ENCODE measurements at regions not wholly inside any gene's neighbourhood (a gene's known extent, or its start where the extent isn't known, plus 50 kb on each side); places are given as distances from the start of the nearest gene placed in this dataset.

- Histone ChIP-seq H3K36me3 (replicated peaks; ENCODE audit: insufficient read depth, low read length) (no peaks in the 10 kb centered on the region), H3K27me3 (replicated peaks; ENCODE audit: insufficient read depth, low read length) (peaks cover 91% of the 10 kb centered on the region), H3K4me3 (ENCODE audit: low read length) (no peak overlapping the region), H3K4me2 (ENCODE audit: low read depth, low read length) (no peak overlapping the region), H3K4me1 (ENCODE audit: low read length) (no peaks in the 10 kb centered on the region), H3F3A (ENCODE audit: insufficient read depth, low read length) (no peaks in the 10 kb centered on the region), H3K9me3 (replicated peaks; ENCODE audit: insufficient read depth, low read length) (no peaks in the 10 kb centered on the region), H3K27ac (ENCODE audit: low read length) (no peak overlapping the region), H4K20me1 (ENCODE audit: insufficient read depth, low read length) (no peaks in the 10 kb centered on the region), H3K9ac (ENCODE audit: low read length) (no peak overlapping the region), H2AFZ (ENCODE audit: low read length) (no peak overlapping the region), H3K9me2 (replicated peaks; ENCODE audit: insufficient read depth, low read length) (no peaks in the 10 kb centered on the region), H3K79me2 (ENCODE audit: low read length) (no peaks in the 10 kb centered on the region)
- TF ChIP-seq EZH2 (optimal IDR thresholded peaks at IDR 0.05; ENCODE audit: low read depth, low read length), result no peak
- TF ChIP-seq EZH2phosphoT487 (IDR thresholded peaks at IDR 0.05; ENCODE audit: low read length), result no peak
- no peak for TF ChIP-seq CTCF (IDR thresholded peaks at IDR 0.05; ENCODE audit: low read length)
- no peak for DNase-seq
Observed at GRCh38 chr17:73749337-73749823, 105.1 kb upstream of the SDK2 start.

- H3K4me2 ChIP-seq (ENCODE audit: low read depth, low read length), result no peak overlapping the region
- no peaks in the 10 kb centered on the region for H3K36me3 ChIP-seq (replicated peaks; ENCODE audit: insufficient read depth, low read length)
- H3K4me3 ChIP-seq (ENCODE audit: low read length), result no peak overlapping the region
- no peaks in the 10 kb centered on the region for H3K79me2 ChIP-seq (ENCODE audit: low read length)
- no peaks in the 10 kb centered on the region for H4K20me1 ChIP-seq (ENCODE audit: insufficient read depth, low read length)
- no peak overlapping the region for H3K9ac ChIP-seq (ENCODE audit: low read length)
- H3K27me3 ChIP-seq (replicated peaks; ENCODE audit: insufficient read depth, low read length), result peaks cover 91% of the 10 kb centered on the region
- H3K9me3 ChIP-seq (replicated peaks; ENCODE audit: insufficient read depth, low read length), result no peaks in the 10 kb centered on the region
- TF ChIP-seq EZH2 (optimal IDR thresholded peaks at IDR 0.05; ENCODE audit: low read depth, low read length), result no peak
- no peak for TF ChIP-seq CTCF (IDR thresholded peaks at IDR 0.05; ENCODE audit: low read length)
- TF ChIP-seq EZH2phosphoT487 (IDR thresholded peaks at IDR 0.05; ENCODE audit: low read length), result no peak
- no peak overlapping the region for H2AFZ ChIP-seq (ENCODE audit: low read length)
- H3K9me2 ChIP-seq (replicated peaks; ENCODE audit: insufficient read depth, low read length), result no peaks in the 10 kb centered on the region
- H3F3A ChIP-seq (ENCODE audit: insufficient read depth, low read length), result no peaks in the 10 kb centered on the region
- no peak for DNase-seq
- no peak overlapping the region for H3K27ac ChIP-seq (ENCODE audit: low read length)
- H3K4me1 ChIP-seq (ENCODE audit: low read length), result no peaks in the 10 kb centered on the region
Observed at GRCh38 chr17:73749928-73750605, 105.8 kb upstream of the SDK2 start.

- Histone ChIP-seq H3K4me2 (ENCODE audit: low read depth, low read length) (no peak overlapping the region), H4K20me1 (ENCODE audit: insufficient read depth, low read length) (no peaks in the 10 kb centered on the region), H3K9me3 (replicated peaks; ENCODE audit: insufficient read depth, low read length) (no peaks in the 10 kb centered on the region), H2AFZ (ENCODE audit: low read length) (no peak overlapping the region), H3K27ac (ENCODE audit: low read length) (no peak overlapping the region), H3K27me3 (replicated peaks; ENCODE audit: insufficient read depth, low read length) (peaks cover 94% of the 10 kb centered on the region), H3F3A (ENCODE audit: insufficient read depth, low read length) (no peaks in the 10 kb centered on the region), H3K9me2 (replicated peaks; ENCODE audit: insufficient read depth, low read length) (no peaks in the 10 kb centered on the region), H3K4me1 (ENCODE audit: low read length) (no peaks in the 10 kb centered on the region), H3K36me3 (replicated peaks; ENCODE audit: insufficient read depth, low read length) (no peaks in the 10 kb centered on the region), H3K9ac (ENCODE audit: low read length) (no peak overlapping the region), H3K79me2 (ENCODE audit: low read length) (no peaks in the 10 kb centered on the region), H3K4me3 (ENCODE audit: low read length) (no peak overlapping the region)
- no peak for DNase-seq
- no peak for TF ChIP-seq EZH2 (optimal IDR thresholded peaks at IDR 0.05; ENCODE audit: low read depth, low read length)
- TF ChIP-seq EZH2phosphoT487 (IDR thresholded peaks at IDR 0.05; ENCODE audit: low read length), result no peak
- no peak for TF ChIP-seq CTCF (IDR thresholded peaks at IDR 0.05; ENCODE audit: low read length)
Observed at GRCh38 chr17:73750975-73751374, 106.7 kb upstream of the SDK2 start.

Data from MM.1S (cell line).